ENCODE measurements at regions not wholly inside any gene's neighbourhood (a gene's known extent, or its start where the extent isn't known, plus 50 kb on each side); places are given as distances from the start of the nearest gene placed in this dataset.

- FAIRE-seq (no peak), DNase-seq (ENCODE audit: low read depth) (no peak)
- Mint-ChIP-seq H3K4me3 (ENCODE audit: unreplicated experiment) (no peak overlapping the region), H3K36me3 (ENCODE audit: low read depth, unreplicated experiment) (no peaks in the 10 kb centered on the region), H3K4me1 (ENCODE audit: low read depth, unreplicated experiment) (peaks cover 35% of the 10 kb centered on the region), H3K27me3 (ENCODE audit: low read depth, unreplicated experiment) (no peaks in the 10 kb centered on the region), H3K9me3 (ENCODE audit: unreplicated experiment) (no peaks in the 10 kb centered on the region), H3K27ac (ENCODE audit: unreplicated experiment) (no peak overlapping the region)
- Histone ChIP-seq H3K36me3 (ENCODE audit: insufficient read depth, low read length) (no peaks in the 10 kb centered on the region), H3K79me2 (ENCODE audit: insufficient read depth, low read length) (no peaks in the 10 kb centered on the region), H3K9ac (ENCODE audit: low read length) (no peak overlapping the region), H2AFZ (ENCODE audit: low read depth, low read length) (no peak overlapping the region), H3K4me2 (ENCODE audit: low read length) (no peak overlapping the region), H3K27me3 (ENCODE audit: insufficient read depth, low read length) (no peaks in the 10 kb centered on the region), H3K4me1 (ENCODE audit: insufficient read depth, low read length) (no peaks in the 10 kb centered on the region), H3K4me3 (ENCODE audit: insufficient read depth, low read depth, low read length) (no peak overlapping the region), H3K27ac (ENCODE audit: low read depth, low read length) (no peak overlapping the region), H3K9me3 (ENCODE audit: insufficient read depth, low read depth, low read length) (no peaks in the 10 kb centered on the region), H4K20me1 (ENCODE audit: insufficient read depth, low read length) (no peaks in the 10 kb centered on the region)
- no peak for TF ChIP-seq EZH2 (IDR thresholded peaks at IDR 0.05; ENCODE audit: insufficient read depth, low read length)
- no peak for TF ChIP-seq CTCF (IDR thresholded peaks at IDR 0.05; ENCODE audit: insufficient read depth, low read depth, low read length)
Measured at GRCh38 chr4:15345134-15345533, 82.7 kb upstream of the C1QTNF7 start.

- Histone ChIP-seq H3K9me3 (ENCODE audit: insufficient read depth, low read depth, low read length) (no peaks in the 10 kb centered on the region), H3K36me3 (ENCODE audit: insufficient read depth, low read length) (no peaks in the 10 kb centered on the region), H3K4me3 (ENCODE audit: insufficient read depth, low read depth, low read length) (no peak overlapping the region), H3K27me3 (ENCODE audit: insufficient read depth, low read length) (peaks cover 2% of the 10 kb centered on the region), H3K4me2 (ENCODE audit: low read length) (no peak overlapping the region), H3K27ac (ENCODE audit: low read depth, low read length) (no peak overlapping the region), H2AFZ (ENCODE audit: low read depth, low read length) (no peak overlapping the region), H4K20me1 (ENCODE audit: insufficient read depth, low read length) (no peaks in the 10 kb centered on the region), H3K79me2 (ENCODE audit: insufficient read depth, low read length) (no peaks in the 10 kb centered on the region), H3K9ac (ENCODE audit: low read length) (no peak overlapping the region), H3K4me1 (ENCODE audit: insufficient read depth, low read length) (no peaks in the 10 kb centered on the region)
- H3K27ac Mint-ChIP-seq (ENCODE audit: unreplicated experiment), result no peak overlapping the region
- no peak for FAIRE-seq
- H3K36me3 Mint-ChIP-seq (ENCODE audit: low read depth, unreplicated experiment), result no peaks in the 10 kb centered on the region
- H3K9me3 Mint-ChIP-seq (ENCODE audit: unreplicated experiment), result no peaks in the 10 kb centered on the region
- H3K4me1 Mint-ChIP-seq (ENCODE audit: low read depth, unreplicated experiment), result peaks cover 29% of the 10 kb centered on the region
- peaks cover 5% of the 10 kb centered on the region for H3K27me3 Mint-ChIP-seq (ENCODE audit: low read depth, unreplicated experiment)
- no peak for DNase-seq (ENCODE audit: low read depth)
- H3K4me3 Mint-ChIP-seq (ENCODE audit: unreplicated experiment), result no peak overlapping the region
- TF ChIP-seq EZH2 (IDR thresholded peaks at IDR 0.05; ENCODE audit: insufficient read depth, low read length) (no peak), CTCF (IDR thresholded peaks at IDR 0.05; ENCODE audit: insufficient read depth, low read depth, low read length) (no peak)
Measured at GRCh38 chr4:15348236-15348635, 79.6 kb upstream of the C1QTNF7 start.

GRCh38 chr4:15348695-15349094 lies 79.1 kb upstream of the C1QTNF7 start:
- no peak overlapping the region for H3K27ac Mint-ChIP-seq (ENCODE audit: unreplicated experiment)
- Histone ChIP-seq H3K4me2 (ENCODE audit: low read length) (no peak overlapping the region), H3K36me3 (ENCODE audit: insufficient read depth, low read length) (no peaks in the 10 kb centered on the region), H3K4me1 (ENCODE audit: insufficient read depth, low read length) (no peaks in the 10 kb centered on the region), H3K4me3 (ENCODE audit: insufficient read depth, low read depth, low read length) (no peak overlapping the region), H3K9ac (ENCODE audit: low read length) (no peak overlapping the region), H3K79me2 (ENCODE audit: insufficient read depth, low read length) (no peaks in the 10 kb centered on the region), H3K9me3 (ENCODE audit: insufficient read depth, low read depth, low read length) (no peaks in the 10 kb centered on the region), H3K27me3 (ENCODE audit: insufficient read depth, low read length) (peaks cover 2% of the 10 kb centered on the region), H3K27ac (ENCODE audit: low read depth, low read length) (no peak overlapping the region), H2AFZ (ENCODE audit: low read depth, low read length) (no peak overlapping the region), H4K20me1 (ENCODE audit: insufficient read depth, low read length) (no peaks in the 10 kb centered on the region)
- no peaks in the 10 kb centered on the region for H3K9me3 Mint-ChIP-seq (ENCODE audit: unreplicated experiment)
- FAIRE-seq (no peak), DNase-seq (ENCODE audit: low read depth) (no peak)
- H3K4me1 Mint-ChIP-seq (ENCODE audit: low read depth, unreplicated experiment), result peaks cover 27% of the 10 kb centered on the region
- no peak for TF ChIP-seq EZH2 (IDR thresholded peaks at IDR 0.05; ENCODE audit: insufficient read depth, low read length)
- TF ChIP-seq CTCF (IDR thresholded peaks at IDR 0.05; ENCODE audit: insufficient read depth, low read depth, low read length), result no peak
- H3K4me3 Mint-ChIP-seq (ENCODE audit: unreplicated experiment), result no peak overlapping the region
- H3K27me3 Mint-ChIP-seq (ENCODE audit: low read depth, unreplicated experiment), result peaks cover 5% of the 10 kb centered on the region
- no peaks in the 10 kb centered on the region for H3K36me3 Mint-ChIP-seq (ENCODE audit: low read depth, unreplicated experiment)

Measured in astrocyte (in vitro differentiated cells and primary cell).